HG02970 (cell line): ENCODE measurements at regions not wholly inside any gene's neighbourhood (a gene's known extent, or its start where the extent isn't known, plus 50 kb on each side); places are given as distances from the start of the nearest gene placed in this dataset.

Experiments used
- ATAC-seq: cut with Tn5 transposase; IDR thresholded peaks from one replicate; pipeline ENCODE4 v1.9.1; 2021; ENCODE audit warnings: mild to moderate bottlenecking, moderate library complexity, moderate number of reproducible peaks; ENCODE audit not compliant: unreplicated experiment, low FRiP score

GRCh38 chr1:193348769-193349535 lies 162.5 kb upstream of the B3GALT2 start:
- no peak for ATAC-seq

DNA sequence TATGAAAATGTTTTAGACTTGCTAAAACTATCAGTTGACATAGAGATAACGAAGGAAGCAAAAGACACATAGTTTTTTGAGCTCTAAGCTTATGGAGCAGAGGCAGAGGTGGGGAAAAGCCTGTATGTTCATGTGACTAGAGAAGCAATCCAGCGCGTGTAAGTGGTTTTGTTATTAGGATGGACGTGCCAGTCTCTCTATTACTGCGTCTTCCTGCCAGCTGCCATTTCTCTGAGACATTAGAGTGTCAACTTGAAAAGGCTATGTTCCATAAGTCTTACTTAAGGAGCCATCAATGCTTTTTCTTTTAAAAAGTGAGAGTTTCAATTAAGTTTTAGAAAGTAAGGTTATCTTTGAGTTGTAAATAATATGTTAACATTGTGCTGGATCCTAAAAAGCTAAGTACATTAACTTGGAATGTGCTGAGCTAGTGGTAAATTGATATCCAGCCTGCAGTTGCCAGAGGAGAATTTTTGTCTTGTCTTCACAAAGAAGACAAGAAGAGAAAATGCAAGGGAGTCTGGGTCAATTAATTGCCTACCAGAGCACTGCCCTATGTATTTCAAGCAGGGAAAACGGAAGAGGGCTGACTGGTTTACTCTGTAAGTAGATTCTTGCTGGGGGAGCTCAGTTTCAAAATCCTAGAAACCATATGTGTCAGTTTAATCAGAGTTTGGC lies 161.8 kb upstream of the B3GALT2 start:
- no peak for ATAC-seq

GRCh38 chr1:193346085-193346484 lies 159.7 kb upstream of the B3GALT2 start:
- no peak for ATAC-seq

- ATAC-seq: no peak
These were observed 156.4 kb upstream of the B3GALT2 start for GRCh38 chr1:193342811-193343210.

- no peak for ATAC-seq
These were observed 153.9 kb upstream of the B3GALT2 start for GRCh38 chr1:193340331-193340730.

DNA sequence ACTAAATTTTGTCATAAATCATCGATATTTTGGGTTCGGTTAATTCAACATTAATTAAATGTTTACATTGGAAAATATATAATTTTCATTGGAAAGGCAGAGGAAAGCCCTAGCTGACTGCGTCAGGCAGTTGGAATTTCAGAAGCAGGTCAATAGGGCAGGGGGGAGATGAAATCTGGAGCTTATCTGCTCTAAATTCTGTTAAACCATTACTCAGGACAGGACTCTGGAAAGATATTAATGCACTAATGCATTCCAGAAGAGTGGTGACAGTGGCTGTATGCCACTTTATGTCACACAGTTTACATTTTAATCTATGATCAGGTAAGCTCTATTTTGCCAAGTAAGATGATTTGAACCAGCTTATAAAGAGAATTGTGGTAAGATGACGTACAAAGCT lies 153.0 kb upstream of the B3GALT2 start:
- ATAC-seq: no peak

- ATAC-seq: no peak
These were observed 151.8 kb upstream of the B3GALT2 start for GRCh38 chr1:193338194-193338593.

DNA sequence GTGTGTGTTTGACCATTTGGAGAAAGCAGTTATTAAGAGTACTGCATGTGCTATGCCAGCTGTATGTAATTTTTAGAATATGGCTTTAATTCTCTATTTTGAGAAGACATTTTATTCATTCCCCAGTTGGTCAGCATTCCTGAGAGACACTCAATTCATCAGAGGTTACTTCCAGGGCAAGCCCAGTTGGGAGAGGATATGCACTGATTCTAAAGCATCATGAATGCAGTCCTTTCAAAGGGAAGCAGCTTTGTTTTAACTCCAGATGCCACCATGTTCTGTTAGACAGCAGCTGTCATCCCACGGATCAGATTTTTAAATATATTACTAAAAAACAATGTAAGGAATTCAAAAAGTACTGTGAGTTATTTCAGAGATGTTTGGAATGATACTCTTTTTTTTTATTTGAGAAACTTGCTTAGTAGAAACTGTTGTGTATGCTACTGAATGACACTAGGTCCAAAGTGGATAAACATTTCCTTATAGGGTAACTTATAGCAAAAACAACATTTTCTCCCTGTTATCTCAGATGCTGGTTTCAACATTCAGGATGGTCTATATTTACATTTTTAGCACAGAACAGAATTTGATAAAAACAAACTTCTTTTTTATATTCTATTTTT lies 149.5 kb upstream of the B3GALT2 start:
- no peak for ATAC-seq

- no peak for ATAC-seq
These were observed 146.8 kb upstream of the B3GALT2 start for GRCh38 chr1:193333166-193333565.

DNA sequence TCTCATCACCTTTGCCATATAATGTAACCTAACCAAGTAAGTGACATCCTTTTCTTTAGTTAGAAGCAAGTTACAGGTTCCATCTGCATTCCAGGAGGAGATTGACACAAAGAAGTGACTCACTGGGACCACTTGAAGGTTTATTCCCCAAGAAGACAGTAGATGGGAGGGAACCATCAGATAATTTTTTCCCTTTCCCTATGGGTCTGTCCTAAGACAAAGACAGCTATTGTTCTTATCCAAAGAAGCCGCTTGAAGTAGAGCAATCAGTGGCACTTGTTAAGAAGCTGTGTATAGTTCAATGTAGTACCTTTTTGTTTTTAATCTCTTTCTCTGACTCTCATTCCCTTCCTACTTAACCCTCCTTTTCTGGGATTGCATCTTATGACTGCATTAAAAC lies 139.9 kb upstream of the B3GALT2 start:
- ATAC-seq: no peak

- no peak for ATAC-seq
These were observed 139.4 kb upstream of the B3GALT2 start for GRCh38 chr1:193325771-193326170.

- ATAC-seq: no peak
These were observed 138.6 kb upstream of the B3GALT2 start for GRCh38 chr1:193325042-193325441.

DNA sequence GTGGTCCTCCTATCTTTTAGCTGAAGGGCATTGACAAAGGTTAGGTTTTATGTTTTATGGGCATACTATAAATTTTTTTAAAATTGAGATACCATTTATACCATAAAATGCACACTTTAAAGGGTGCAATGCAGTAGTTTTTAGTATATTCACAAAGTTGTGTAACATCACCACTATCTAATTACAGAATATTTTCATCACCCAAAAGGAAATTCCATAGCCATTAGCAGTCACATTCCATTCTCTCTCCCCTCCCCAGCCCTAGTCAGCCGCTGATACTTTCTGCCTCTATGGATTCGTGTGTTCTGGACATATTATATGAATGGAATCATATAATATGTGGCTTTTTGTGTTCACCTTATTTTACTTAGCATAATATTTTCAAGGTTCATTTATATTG lies 135.8 kb upstream of the B3GALT2 start:
- no peak for ATAC-seq

GRCh38 chr1:193321242-193321840 lies 134.9 kb upstream of the B3GALT2 start:
- ATAC-seq: no peak

DNA sequence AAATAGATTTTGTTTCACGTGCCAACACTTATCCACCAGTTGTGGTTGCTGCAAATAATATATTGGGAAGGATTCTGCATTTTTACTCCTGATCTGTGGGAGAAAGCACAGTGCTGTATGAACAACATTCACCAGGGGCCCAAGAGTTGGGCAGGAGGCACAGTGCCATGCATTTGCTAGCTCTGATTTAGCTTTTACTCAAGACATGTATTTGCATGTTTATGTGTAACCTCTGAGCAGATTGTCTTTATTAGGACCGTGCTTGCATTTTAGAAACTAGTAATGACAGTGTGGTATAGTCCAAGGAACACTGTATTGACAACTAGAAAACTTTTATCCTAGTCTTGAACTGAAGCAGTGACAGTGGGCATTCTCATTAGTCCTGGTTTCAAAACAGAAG lies 133.9 kb upstream of the B3GALT2 start:
- no peak for ATAC-seq

DNA sequence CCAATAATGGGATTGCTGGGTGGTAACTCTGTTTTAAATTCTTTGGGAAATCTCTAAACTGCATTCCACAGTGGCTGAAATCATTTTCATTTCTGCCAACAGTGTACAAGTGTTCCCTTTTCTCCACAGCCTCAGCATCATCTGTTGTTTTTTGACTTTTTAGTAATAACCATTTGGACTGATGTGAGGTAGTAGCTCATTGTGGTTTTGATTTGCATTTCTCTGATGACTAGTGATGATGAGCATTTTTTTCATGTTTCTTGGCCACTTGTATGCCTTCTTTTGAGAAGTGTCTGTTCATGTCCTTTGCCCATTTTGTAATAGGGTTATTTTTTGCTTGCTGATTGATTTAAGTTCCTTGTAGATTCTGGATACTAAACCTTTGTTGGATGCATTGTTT lies 131.9 kb upstream of the B3GALT2 start:
- no peak for ATAC-seq

DNA sequence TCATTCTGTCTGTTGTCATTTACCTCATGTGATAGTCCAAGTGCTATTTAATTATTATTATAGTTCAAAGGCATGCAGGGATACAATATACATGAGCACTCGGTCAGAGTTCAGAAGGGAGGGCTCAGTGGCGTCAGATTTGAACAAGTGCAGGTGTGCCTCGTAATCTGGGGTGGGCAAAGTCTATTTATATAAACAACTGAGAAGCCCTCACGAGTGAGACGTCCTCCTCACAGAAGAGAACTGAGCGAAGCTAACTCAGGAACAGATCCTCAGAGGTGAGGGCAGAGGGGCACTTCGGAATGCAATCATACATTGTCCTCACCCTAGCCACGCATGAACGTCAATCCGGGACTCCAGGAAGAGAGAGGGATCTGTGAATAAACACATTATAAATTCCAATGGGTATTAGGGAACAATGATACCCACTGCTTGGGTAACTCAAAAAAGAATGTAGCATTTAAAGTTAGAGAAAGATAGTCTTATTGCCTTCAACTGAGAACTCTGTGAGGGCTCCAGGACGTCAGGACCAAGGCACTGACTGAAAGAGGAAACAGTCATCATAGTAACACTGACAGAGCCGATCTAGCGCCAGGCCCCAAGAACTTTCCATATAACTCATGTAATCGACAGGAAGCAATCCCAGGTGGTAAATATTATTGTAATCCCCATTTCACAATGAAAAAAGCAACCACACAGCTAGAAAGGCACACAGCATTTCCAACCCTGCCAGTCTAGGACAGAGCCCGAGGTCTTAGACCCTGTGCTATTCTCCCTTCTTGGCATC lies 127.1 kb upstream of the B3GALT2 start:
- ATAC-seq: no peak

- no peak for ATAC-seq
These were observed 126.0 kb upstream of the B3GALT2 start for GRCh38 chr1:193312432-193312831.

DNA sequence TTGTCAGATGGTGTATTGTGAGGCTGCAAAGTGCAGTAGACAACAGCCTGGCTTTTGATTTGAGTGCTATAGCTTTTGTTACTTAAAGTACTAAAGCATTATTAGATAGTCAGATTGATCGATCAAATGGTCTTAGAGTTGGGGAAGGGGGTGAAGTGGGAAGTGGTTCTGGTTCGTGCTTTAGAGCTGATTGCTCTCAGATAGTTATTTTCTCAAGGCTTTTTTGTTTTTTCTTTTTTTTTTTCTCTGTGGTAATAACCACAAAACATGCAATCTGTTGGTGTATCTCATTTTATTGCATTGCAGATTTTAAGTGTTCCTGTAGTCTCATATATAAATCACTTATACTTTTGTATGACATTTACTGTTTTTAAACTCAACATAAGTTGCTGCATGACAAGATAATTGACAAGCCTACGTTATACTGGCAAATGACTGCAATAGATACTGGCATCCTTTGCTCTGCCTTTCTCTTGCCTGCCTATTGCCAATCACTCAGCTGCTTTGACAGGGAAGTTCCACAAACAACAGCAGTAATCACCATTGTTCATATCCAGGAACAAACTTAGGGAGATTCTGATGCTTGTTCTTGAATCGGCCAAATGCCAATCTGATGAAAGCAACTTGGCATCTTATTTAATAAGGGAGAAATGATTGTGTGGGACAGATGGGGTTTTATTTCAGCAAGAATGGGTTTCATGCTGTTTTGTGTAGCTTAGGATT lies 125.0 kb upstream of the B3GALT2 start:
- ATAC-seq: no peak

DNA sequence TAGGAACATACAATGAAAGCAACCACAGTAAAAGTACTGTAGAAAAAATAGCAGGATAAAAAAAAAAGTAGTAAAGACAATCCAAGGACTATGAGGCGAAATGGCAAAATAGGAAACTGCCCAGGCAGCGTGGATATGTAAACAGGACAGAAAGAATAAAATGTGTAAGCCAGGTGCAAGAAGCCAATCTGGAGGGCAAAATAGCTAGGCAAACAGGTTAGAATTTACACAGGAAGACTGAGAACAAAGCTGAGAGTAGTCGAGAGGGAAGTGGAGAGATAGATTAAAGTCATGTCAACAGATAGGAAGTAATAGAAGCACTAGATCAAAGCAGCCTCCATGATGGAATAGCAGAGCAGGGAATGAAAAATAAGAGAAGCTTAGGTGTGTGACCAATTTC lies 124.2 kb upstream of the B3GALT2 start:
- ATAC-seq: no peak
